GM23248 (cell line): ENCODE measurements at regions not wholly inside any gene's neighbourhood (a gene's known extent, or its start where the extent isn't known, plus 50 kb on each side); places are given as distances from the start of the nearest gene placed in this dataset.
"Not testable (repeated sequence)": the region's sequence is repeated elsewhere in the genome, so short reads cannot be mapped to it uniquely, and the experiment has no call there.

Experiments used
- DNase-seq: peaks from one replicate; pipeline ENCODE4 v3.0.0-alpha.2; 2015
- H2AFZ ChIP-seq: fragments of 200-600 bp; sonication (generic); 2 replicates; pipeline ENCODE4 v1.6.1; 2016; ENCODE audit warnings: antibody characterized with exemption
- H3F3A ChIP-seq: fragments of 200-600 bp; sonication (generic); 2 replicates; pipeline ENCODE4 v1.6.1; 2016; ENCODE audit warnings: mild to moderate bottlenecking, antibody characterized with exemption, mixed run types; ENCODE audit not compliant: insufficient read depth
- H3K27ac ChIP-seq: fragments of 200-600 bp; sonication (generic); 2 replicates; pipeline ENCODE4 v1.5.1; 2016; ENCODE audit warnings: mild to moderate bottlenecking
- H3K27me3 ChIP-seq: fragments of 200-600 bp; sonication (generic); replicated peaks from 2 replicates; pipeline ENCODE4 v1.6.1; 2016; ENCODE audit warnings: mild to moderate bottlenecking; ENCODE audit not compliant: insufficient read depth
- H3K36me3 ChIP-seq: fragments of 200-600 bp; sonication (generic); 2 replicates; pipeline ENCODE4 v1.6.1; 2016; ENCODE audit warnings: low read depth, mild to moderate bottlenecking
- H3K4me1 ChIP-seq: fragments of 200-600 bp; sonication (generic); 2 replicates; pipeline ENCODE4 v1.6.1; 2016; ENCODE audit warnings: mild to moderate bottlenecking; ENCODE audit not compliant: insufficient read depth
- H3K4me2 ChIP-seq: fragments of 200-600 bp; sonication (generic); one replicate; pipeline ENCODE4 v1.6.1; 2016; ENCODE audit warnings: mild to moderate bottlenecking; ENCODE audit not compliant: unreplicated experiment
- H3K4me3 ChIP-seq: fragments of 200-600 bp; sonication (generic); 2 replicates; pipeline ENCODE4 v1.5.1; 2016; ENCODE audit warnings: mild to moderate bottlenecking
- H3K79me2 ChIP-seq: fragments of 200-600 bp; sonication (generic); 2 replicates; pipeline ENCODE4 v1.6.1; 2016; ENCODE audit warnings: mild to moderate bottlenecking; ENCODE audit not compliant: insufficient read depth
- H3K9ac ChIP-seq: fragments of 200-600 bp; sonication (generic); 2 replicates; pipeline ENCODE4 v1.6.1; 2016; ENCODE audit warnings: mild to moderate bottlenecking
- H3K9me2 ChIP-seq: fragments of 200-600 bp; sonication (generic); 2 replicates; pipeline ENCODE4 v1.6.1; 2016; ENCODE audit warnings: mixed run types, mild to moderate bottlenecking, moderate library complexity; ENCODE audit not compliant: insufficient read depth
- H3K9me3 ChIP-seq: fragments of 200-600 bp; sonication (generic); one replicate; pipeline ENCODE4 v1.6.1; 2017; ENCODE audit warnings: low read depth
- H4K20me1 ChIP-seq: fragments of 200-600 bp; sonication (generic); 2 replicates; pipeline ENCODE4 v1.6.0; 2016; ENCODE audit not compliant: insufficient read depth
- EZH2 ChIP-seq: fragments of 200-600 bp; sonication (generic); IDR thresholded peaks from 2 replicates; pipeline ENCODE4 v1.6.1; 2018; ENCODE audit warnings: antibody characterized with exemption, mild to moderate bottlenecking; ENCODE audit not compliant: insufficient read depth, poor library complexity, severe bottlenecking
- EZH2phosphoT487 ChIP-seq: fragments of 200-600 bp; sonication (generic); IDR thresholded peaks from 2 replicates; pipeline ENCODE4 v1.6.1; 2018; ENCODE audit warnings: antibody characterized with exemption, moderate library complexity, mild to moderate bottlenecking, low read depth; ENCODE audit not compliant: insufficient read depth
- WGBS, 2 experiments: methylation state at CpG; one replicate each; pipeline ENCODE4 v1.1.6; 2015 to 2017; ENCODE audit warnings: low lambda C conversion rate in 2 of 2, low coverage in 1 of 2; ENCODE audit errors: missing lambda C conversion rate in 2 of 2; 5-methylcytosine and 5-hydroxymethylcytosine counted together
- in situ Hi-C: fragments of 300-500 bp; cut with MboI; formaldehyde crosslinking; loops from 2 replicates; pipeline ENCODE4 v1.15.0; 2020

GRCh38 chrX:63581906-63582305 lies 203.1 kb downstream of the ARHGEF9 start:
- no peak overlapping the region for H3K9ac ChIP-seq
- no peaks in the 10 kb centered on the region for H3K9me3 ChIP-seq
- H2AFZ ChIP-seq, result no peak overlapping the region
- no peak for DNase-seq
- no peaks in the 10 kb centered on the region for H3K4me1 ChIP-seq
- H3K79me2 ChIP-seq, result no peaks in the 10 kb centered on the region
- no peak for TF ChIP-seq EZH2
- no peak for TF ChIP-seq EZH2phosphoT487
- in situ Hi-C loops, result no loop called here
- H3K27me3 ChIP-seq, result no peaks in the 10 kb centered on the region
- no peak overlapping the region for H3K4me3 ChIP-seq
- H3K4me2 ChIP-seq, result no peak overlapping the region
- H3K36me3 ChIP-seq, result no peaks in the 10 kb centered on the region
- H3F3A ChIP-seq, result no peaks in the 10 kb centered on the region
- WGBS, 2 experiments, result 0% methylated on average over 1 of the region's 1 CpG; no CpG with 5 or more reads in 1 of the 2 experiments
- H4K20me1 ChIP-seq, result no peaks in the 10 kb centered on the region
- H3K9me2 ChIP-seq, result no peaks in the 10 kb centered on the region
- no peak overlapping the region for H3K27ac ChIP-seq

GRCh38 chrX:63581398-63581797 lies 203.6 kb downstream of the ARHGEF9 start:
- TF ChIP-seq EZH2phosphoT487 (no peak), EZH2 (no peak)

DNA sequence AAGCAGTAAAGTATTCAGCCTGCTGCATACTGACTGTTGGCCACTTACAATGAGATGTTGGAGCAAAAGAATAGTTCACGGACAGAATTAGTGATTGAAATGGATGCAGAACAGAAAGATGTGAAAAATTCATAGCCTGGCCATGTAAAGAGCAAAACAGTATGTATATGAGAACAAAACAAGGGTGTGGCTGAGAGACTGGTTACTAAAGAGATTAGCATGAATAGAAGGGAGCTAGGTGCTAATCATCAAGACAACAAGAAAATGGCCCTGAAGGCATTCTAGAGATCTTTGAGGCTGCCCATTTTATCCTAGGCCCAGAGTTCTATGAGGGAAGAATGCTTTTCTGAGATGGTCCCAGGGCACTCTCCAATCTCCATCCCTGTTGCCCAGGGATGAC lies 208.5 kb downstream of the ARHGEF9 start:
- Histone ChIP-seq H3K79me2 (no peaks in the 10 kb centered on the region), H3K9me3 (no peaks in the 10 kb centered on the region), H3K27me3 (no peaks in the 10 kb centered on the region), H2AFZ (no peak overlapping the region), H3K4me3 (no peak overlapping the region), H3K27ac (no peak overlapping the region), H3K36me3 (no peaks in the 10 kb centered on the region), H3K4me2 (no peak overlapping the region), H3K4me1 (no peaks in the 10 kb centered on the region), H3K9ac (no peak overlapping the region), H3F3A (no peaks in the 10 kb centered on the region), H4K20me1 (no peaks in the 10 kb centered on the region), H3K9me2 (no peaks in the 10 kb centered on the region)
- DNase-seq, result no peak
- in situ Hi-C loops, result no loop called here
- WGBS, 2 experiments, result 62 to 81% methylated on average over 1 of the region's 1 CpG
- no peak for TF ChIP-seq EZH2
- no peak for TF ChIP-seq EZH2phosphoT487

More at GRCh38 chrX:63581398-63581797, 203.6 kb downstream of the ARHGEF9 start:
- Histone ChIP-seq H3K4me1 (no peaks in the 10 kb centered on the region), H4K20me1 (no peaks in the 10 kb centered on the region), H3K9me2 (no peaks in the 10 kb centered on the region), H3K4me3 (no peak overlapping the region), H3K9me3 (no peaks in the 10 kb centered on the region), H3F3A (no peaks in the 10 kb centered on the region), H3K27ac (no peak overlapping the region), H2AFZ (no peak overlapping the region), H3K27me3 (no peaks in the 10 kb centered on the region), H3K4me2 (no peak overlapping the region), H3K9ac (no peak overlapping the region), H3K36me3 (no peaks in the 10 kb centered on the region), H3K79me2 (no peaks in the 10 kb centered on the region)
- WGBS, 2 experiments, result 44 to 59% methylated on average over 4 to 5 of the region's 5 CpGs
- in situ Hi-C loops, result no loop called here
- no peak for DNase-seq

DNA sequence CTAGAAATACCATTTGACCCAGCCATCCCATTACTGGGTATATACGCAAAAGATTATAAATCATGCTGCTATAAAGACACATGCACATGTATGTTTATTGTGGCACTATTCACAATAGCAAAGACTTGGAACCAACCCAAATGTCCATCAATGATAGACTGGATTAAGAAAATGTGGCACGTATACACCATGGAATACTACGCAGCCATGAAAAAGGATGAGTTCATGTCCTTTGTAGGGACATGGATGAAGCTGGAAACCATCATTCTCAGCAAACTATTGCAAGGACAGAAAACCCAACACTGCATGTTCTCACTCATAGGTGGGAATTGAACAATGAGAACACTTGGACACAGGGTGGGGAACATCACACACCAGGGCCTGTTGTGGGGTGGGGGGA lies 209.3 kb downstream of the ARHGEF9 start:
- H3F3A ChIP-seq, H3K4me3 ChIP-seq, H3K27me3 ChIP-seq, H3K4me1 ChIP-seq, H3K79me2 ChIP-seq, H2AFZ ChIP-seq, H3K9me2 ChIP-seq, DNase-seq, in situ Hi-C loops, H3K4me2 ChIP-seq, H4K20me1 ChIP-seq, H3K36me3 ChIP-seq, H3K9ac ChIP-seq, H3K9me3 ChIP-seq, H3K27ac ChIP-seq: not testable (repeated sequence)
- WGBS, 2 experiments, result 47 to 63% methylated on average over 3 of the region's 3 CpGs

- Histone ChIP-seq H4K20me1 (no peaks in the 10 kb centered on the region), H3K4me2 (no peak overlapping the region), H3K4me1 (peaks cover 5% of the 10 kb centered on the region; the same call in 1 of the 2 replicates), H3K27ac (no peak overlapping the region), H3K36me3 (no peaks in the 10 kb centered on the region), H2AFZ (no peak overlapping the region), H3K4me3 (no peak overlapping the region), H3K79me2 (peaks cover 5% of the 10 kb centered on the region; the same call in 1 of the 2 replicates), H3F3A (no peaks in the 10 kb centered on the region), H3K9me3 (no peaks in the 10 kb centered on the region), H3K9ac (no peak overlapping the region), H3K27me3 (no peaks in the 10 kb centered on the region), H3K9me2 (no peaks in the 10 kb centered on the region)
- in situ Hi-C loops, result no loop called here
- no peak for DNase-seq
- no peak for TF ChIP-seq EZH2phosphoT487
- no peak for TF ChIP-seq EZH2
These were observed 215.7 kb upstream of the SPIN4 start for GRCh38 chrX:63566856-63567255.
